CD4-positive, alpha-beta T cell treated with Interleukin-15 for 1 hour (primary cell): ENCODE measurements at regions not wholly inside any gene's neighbourhood (a gene's known extent, or its start where the extent isn't known, plus 50 kb on each side); places are given as distances from the start of the nearest gene placed in this dataset.

Experiments used
- DNase-seq: peaks from one replicate; pipeline ENCODE4 v3.0.0-alpha.2; 2020

DNA sequence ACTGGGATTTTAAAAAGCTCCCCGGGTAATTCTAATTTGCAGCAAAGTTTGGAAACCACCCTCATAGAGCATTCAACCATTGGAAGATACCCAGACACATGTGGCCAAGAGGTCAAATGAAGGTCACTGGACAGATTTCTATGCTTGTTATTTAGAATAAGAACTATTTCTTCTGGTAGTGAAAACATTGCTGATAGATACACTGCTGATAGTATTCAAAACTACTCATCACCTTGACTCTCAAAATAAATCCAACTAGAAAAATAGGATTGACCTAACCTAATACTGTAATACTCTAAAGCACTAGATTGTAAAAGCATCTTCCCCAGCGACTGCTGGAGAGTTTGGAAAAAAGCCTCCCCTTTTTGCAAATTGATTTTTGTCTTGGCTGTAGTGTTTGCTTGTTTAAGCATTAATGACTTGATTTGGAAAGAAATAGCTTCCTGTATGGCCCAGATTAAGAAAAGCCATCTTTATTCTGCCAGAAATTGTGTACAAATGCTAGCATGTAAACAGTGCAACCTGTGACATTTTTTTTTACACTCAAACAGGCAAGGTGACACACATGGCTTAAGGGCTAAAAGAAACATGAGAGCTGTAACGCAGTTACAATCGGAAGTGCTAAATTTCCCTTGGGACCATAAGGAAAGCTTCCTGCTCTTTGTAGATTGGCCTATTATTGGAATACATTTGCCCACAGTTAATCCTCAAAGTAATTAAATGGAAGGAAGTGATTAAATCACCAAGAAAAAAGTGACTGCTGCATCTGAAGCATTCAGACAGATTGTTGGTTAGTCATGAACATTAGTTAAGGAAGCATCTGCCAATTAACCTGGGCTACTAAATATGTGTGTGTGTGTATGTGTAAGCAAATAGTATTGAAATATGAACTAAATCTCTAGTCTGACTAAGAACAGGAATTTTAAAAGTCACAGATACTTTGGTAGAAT, 356.5 kb upstream of the ATP2B1 start:
- DNase-seq, result no peak

DNA sequence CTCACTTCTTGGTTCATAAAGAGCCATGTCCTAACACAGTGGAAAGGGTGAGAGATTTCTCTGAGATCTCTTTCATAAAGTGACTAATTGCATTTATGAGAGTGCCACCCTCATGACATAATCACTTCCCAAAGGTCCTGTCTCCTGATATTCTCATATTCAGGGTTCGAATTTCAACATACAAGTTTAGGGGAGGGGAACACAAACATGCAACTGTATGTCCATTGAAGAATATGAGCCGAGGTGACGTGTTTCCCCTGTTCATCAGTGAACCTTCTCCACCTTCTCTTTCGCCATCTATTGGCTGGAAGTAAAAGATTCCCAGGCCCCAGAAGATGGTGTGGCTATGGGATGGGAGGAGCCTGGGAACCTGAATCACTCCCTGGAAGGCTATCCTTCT, 354.2 kb upstream of the ATP2B1 start:
- no peak for DNase-seq

DNA sequence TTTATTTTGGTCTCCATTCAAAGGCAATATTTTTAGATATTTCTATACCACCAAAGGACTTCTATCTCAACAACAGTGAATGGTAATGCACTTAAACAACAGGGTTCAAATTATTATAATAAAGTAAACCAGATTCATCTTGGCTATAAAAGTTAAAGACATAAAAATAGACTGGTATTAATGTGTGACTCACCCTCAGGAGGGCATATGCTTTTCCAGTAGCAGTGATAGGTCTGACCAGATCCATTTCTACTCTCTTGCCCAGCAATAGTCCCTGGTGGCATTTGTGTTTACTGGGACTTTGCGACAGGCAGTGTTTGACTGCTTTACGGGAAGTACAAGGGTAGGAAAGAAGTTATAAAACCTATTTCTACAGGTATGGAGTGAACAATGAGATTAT, 353.2 kb upstream of the ATP2B1 start:
- DNase-seq, result no peak

DNA sequence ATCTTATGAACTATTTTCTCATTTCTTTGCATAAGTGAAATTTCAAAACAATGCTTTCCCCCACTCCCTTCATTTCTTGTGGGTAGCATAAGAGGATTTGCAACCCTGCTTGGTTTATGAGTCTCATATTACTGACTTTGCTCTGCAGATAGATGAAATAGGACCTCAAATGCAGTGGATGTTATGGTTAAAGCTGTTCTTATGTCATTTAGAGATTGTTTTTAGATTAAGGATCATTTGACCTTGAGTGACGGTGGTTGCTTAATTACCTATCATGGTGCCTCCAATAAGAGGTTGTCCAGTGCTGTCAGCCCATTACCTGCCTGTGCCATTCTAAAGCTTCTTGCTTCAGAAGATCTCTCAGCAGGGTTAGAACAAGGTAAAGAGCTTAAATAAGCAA, 351.4 kb upstream of the ATP2B1 start:
- DNase-seq, result no peak

DNA sequence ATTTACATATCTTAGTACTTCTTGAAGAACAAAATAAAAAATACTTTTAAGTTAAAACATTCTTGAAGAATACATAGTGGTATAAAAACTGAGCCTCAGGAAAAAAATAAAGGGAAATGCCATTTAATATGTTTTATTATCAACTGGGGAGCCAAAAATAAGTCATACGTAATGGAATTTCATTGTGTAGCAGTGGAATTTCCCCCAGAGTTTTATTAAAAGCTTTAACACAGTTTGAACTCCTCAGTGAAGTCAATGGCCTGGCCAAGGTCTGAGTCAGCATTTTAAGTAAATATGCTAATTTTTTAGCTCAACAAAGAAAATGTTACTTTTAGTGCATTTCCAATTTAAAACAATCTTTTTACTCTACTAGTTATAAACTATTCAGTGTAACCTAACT, 350.1 kb upstream of the ATP2B1 start:
- no peak for DNase-seq

DNA sequence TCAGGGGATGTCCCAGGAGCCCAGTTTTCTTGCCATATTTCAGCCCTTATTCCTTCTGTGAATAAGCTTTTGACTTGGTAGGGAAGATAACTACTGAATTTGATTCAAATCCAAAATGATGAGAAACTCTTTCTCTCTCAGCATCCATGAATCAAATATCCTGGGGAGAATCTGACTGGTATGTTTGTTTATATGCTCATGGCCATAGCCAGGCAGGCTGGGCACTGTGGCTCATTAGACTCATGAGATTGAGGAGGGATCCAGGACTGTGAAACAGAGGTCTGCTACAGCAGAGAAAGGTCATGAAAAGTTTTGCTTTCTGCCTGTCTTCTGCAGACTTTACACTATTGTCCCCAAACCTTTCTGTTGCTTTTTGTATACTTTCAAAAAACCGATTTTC, 346.4 kb upstream of the ATP2B1 start:
- no peak for DNase-seq

DNA sequence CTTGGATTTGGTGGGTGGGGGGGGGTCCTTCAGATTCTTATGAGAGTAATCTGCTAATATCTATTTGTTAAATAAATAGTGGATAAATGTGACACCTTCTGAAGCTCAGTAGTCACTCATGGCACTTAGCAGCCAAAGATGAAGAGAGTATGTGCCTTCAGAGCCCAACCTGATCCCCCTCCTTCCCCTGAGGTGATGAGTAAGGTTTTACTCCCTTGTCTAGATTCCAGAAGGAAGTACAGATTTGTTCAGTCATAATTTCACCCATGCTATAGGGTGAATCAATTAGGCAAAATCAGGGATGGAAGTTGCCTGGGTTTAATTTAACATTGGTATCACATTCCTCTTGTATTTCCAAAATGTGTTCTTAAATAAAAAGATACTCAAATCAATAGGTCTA, 340.3 kb upstream of the ATP2B1 start:
- DNase-seq, result no peak

DNA sequence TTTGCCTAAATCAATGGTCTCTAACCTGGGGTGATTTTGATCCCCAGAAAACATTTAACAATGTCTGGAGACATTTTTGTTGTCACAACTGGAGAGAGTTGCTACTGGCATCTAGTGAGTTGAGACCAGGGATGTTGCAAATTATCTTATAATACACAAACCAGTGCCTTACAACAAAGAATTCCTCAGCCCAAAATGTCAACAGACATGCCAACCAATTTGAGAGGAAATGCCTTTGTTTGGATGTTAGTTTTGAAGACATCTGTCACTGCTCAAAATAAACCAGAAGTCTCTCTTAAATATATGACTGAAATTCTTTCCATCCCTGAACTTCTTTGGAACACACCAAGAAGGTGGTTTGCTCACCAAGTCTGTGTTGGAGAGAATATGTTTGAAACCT, 336.9 kb upstream of the ATP2B1 start:
- no peak for DNase-seq

DNA sequence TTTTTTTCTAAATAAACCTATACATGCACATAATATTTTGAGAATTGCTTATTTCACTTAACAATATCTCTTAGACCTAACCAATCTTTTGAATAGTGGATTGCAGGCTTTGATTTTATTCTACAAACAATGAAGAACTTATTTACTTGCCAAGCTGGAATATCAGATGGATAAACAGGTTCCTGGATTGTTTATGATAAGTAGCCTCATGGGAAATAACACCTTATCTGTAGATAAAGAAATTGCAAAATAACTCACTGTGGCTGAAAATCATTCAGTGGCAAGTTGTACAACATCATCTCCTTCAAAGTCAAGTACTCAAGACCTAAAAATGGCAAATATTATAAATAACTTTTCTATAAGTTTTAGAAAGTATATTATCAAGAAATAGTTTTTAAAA, 335.4 kb upstream of the ATP2B1 start:
- DNase-seq, result no peak

DNA sequence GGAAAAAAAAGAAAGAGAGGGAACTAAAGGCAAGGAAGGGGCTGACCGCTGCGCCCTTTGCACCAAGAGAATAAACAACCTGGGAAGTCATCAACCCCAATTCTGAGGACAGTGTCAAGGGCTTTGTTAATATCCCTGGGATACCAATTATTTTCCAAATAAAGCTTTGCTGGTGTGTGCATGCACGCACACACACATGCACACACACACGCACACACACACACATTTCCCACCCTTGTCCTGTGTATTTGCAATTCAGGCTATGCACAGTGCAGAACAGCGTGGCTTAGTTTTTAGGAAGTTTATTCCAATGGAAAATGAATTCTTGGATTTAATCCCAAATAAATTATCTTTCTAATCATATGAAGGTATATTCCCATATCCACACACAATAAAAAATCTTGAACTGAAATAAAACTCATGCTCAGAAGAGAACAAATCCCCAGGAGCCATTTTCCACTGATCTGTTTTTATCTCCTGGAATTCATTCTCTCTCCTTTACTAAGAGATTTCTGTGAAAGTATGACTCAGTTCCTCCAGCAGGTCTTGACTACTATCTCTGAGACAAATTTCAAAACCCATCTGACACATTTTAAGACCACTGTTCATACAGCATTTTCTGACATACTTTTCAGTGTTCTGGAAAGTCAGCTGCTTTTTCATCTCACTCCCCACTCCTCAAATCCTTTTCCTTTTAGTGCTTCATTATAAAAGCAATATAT, 334.4 kb upstream of the ATP2B1 start:
- DNase-seq, result no peak

DNA sequence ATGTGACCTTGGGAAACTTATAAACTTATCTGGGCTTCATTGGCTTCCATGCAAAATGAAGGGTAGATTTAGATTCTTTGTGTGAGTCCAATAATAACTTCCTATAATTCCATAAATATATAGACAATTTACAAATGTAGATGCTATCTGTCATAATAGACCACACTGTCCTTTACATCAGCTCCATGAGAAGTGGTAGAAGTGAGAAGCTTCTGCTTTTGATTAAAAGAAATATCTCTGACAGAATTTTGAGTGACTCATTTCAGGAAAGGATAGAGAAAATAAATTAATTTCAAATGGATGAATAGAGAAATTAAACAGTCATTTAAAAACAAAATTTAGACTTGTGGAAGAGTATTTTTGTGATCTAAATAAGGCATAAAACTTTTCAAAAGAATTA, 329.7 kb upstream of the ATP2B1 start:
- no peak for DNase-seq

DNA sequence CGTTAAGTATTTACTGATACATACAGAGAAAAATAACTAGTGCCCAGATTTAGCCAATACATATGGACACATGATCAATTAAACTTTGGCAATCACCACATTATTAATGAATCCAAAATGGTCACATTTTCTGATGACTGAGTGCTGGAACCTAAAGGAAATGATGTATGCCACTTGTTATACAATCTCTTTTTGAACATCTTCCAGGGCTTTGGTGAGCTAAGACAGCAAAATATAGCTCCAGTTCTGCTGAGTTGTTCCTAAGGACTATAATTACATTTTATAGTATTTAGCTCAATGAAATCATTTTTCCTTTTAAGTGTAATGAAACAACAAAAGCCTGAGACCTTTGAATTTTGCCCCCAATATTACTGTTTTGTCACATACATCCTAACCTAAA, 329.1 kb upstream of the ATP2B1 start:
- DNase-seq, result no peak

DNA sequence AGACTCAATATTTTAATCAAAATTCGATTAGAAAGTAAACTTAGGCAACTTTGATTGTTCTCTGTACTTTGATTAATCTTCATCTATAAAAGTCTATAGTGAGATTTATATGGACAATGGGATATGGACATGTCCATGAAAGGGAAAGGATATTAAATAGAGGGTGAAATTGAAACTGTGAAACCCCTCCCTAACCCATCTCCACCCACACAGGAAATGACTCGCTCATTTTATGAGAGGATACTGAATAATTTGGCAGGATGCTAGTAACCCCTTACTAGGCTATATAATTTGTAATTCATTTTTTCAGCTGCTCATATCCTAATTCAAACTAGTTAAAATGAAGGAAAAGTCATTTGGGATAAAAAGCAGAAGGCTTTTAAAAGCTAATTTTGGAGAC, 328.0 kb upstream of the ATP2B1 start:
- DNase-seq, result no peak

DNA sequence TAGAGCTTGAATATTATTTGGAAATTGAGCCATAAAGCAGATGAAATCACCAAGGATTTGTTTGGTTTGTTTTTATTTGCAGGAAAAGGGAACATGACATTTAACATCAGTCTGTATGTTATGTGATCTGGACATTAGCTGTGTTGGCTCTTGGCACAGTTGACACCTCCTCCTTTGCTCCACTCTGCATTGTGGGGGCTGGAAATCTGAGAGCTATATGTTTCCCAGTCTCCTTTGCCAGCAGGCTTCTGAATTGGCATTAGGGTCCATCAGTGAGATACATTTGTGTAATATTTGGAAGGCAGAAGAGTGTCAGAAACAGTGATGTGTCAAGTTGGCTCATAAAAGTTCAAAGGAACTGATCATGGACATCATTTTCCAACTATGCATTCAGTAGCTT, 322.1 kb upstream of the ATP2B1 start:
- no peak for DNase-seq

DNA sequence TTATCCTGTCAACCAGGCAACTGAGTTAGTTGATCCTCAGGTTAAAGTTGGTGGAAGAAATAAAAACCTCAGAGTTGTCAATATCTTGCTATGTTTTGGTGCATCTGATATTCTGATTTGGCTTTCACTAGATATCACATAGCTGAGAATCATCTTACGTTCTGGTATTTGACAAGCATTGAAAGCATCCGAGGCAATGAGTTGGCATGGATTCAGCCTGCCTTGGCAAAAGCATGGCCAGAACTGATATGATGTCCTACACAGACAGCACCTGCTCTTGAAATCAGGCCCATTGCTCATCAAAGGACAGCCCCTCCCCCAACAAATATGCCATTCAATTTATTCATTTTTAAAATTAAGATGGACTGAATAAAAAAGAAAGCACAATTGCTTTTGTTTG, 320.7 kb upstream of the ATP2B1 start:
- no peak for DNase-seq

DNA sequence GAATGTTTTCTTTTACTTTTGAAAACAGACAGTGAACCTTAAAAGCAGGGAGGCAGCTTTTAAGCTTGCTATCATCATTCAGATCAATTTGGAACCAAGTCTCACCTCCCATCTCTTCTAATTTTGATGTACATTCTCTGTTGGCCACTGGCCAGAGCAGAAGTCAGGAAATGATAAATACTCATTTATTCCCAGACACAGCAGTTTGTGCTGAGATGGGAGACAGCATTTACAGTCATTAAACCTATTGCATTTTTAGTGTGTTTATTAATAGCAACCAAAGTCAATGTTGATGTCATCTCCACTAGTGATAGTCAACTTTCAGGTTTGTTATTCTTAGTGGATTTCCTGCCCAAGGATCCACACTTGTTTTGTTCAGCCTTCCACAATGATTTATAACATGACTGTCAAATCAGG, 320.0 kb upstream of the ATP2B1 start:
- DNase-seq, result no peak

DNA sequence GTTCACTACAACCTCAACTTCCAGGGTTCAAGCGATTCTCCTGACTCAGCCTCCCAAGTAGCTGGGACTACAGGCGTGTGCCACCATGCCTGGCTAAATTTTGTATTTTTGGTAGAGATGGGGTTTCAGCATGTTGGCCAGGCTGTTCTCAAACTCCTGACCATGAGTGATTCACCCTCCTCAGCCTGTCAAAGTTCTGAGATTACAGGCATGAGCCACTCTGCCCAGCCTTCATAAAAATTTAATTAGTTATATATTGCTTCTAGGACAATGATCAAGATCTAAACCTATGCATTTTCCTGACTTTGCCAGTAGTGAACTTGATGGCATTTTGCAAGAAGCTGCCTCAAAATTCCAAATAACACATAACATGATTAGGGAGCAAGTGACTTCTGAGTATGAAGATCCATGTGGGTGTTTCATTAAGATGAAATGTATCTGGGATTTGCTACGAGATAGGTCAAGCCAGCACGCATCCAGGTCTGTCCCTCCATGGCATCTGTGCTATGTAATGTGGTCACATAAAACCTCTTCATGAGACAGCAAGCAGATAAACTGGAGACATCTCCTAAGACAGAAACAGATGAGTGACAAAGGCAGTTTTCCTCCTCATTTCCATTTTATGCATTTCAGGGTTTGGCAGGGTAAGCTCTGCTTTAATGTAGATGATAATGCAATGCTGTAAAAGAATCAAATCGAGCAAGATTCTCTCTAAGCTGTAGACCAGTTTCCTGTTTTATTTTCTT, 319.4 kb upstream of the ATP2B1 start:
- no peak for DNase-seq

DNA sequence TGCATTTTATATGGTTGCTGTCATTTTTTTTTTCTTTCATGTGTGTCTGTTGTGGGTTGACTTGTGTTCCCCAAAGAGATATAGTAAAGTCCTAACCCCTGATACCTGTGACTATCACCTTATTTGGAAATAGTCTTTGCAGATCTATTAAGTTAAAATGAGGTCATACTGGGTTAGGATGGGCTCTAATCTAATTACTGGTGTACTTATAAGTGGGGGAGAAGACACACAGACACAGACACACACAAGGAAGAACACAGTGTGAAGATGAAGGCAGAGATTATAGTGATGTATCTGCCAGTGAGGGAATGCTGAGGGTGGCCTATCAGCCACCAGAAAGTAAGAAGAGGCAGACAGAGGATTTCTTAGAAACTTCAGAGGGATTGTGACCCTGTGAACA, 318.4 kb upstream of the ATP2B1 start:
- no peak for DNase-seq

DNA sequence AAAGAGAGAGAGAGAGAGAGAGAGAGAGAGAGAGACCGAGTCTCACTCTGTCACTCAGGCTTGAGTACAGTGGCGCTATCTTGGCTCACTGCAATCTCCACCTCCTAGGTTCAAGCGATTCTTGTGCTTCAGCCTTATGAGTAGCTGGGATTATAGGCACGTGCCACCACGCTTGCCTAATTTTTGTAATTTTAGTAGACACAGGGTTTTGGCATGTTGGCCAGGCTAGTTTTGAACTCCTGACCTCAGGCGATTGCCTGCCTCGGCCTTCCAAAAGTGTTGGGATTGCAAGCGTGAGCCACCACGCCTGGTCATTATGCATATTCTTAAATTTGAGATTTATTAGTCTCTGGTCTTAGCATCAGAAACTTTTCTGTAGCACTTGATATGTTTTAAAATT, 317.9 kb upstream of the ATP2B1 start:
- DNase-seq, result no peak

DNA sequence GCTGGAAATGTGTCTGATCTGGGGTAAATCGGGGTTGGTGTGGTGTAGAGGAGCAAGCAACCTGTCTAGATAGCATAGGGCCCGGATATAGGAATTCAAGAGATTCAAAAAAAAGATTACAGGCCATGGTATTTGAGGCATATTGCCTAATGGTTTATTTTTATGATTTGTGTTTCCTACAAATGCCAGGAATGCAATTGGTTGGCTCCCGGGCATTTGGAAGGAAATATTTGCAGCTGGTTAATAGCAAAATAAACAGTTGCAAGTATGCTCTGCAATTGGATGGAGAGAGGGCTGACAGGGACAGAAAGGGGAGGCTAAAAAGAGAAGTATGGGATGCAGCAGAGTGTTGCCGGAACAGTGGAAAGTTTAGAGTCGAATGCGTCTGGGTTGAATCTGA, 315.6 kb upstream of the ATP2B1 start:
- no peak for DNase-seq

DNA sequence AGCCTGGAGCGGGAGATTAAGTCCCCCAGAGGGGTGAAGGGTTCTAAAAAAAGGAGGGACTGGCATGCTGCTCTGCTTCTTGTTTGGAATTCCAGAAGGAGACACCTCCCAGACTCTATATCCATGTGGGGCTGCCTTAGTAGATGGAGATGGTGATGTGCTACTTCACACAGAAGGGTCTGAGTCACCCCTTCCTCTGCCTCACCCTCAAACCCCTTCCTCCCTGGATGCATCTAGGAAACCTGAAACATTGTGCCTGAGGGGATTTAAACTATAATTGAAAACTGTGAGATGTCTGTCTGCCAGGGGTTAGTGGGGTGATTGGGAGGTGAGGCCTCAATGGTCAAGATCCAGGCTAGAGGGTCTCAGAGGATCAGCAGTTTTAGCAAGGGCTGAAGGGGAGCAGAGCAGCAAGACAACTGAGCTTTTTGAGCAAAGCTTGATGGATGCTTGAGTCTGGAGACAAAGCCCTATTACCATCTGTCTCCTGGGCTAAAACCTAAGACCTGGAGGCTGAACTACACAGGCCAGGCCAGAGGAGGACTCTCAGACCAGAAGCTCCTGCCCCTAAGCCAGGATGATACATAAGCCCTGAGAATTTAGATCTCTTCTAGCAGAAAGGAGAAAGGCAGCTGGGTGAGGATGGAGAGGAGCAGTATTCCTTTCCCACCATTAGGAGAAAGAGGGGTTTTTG, 314.7 kb upstream of the ATP2B1 start:
- DNase-seq, result no peak

DNA sequence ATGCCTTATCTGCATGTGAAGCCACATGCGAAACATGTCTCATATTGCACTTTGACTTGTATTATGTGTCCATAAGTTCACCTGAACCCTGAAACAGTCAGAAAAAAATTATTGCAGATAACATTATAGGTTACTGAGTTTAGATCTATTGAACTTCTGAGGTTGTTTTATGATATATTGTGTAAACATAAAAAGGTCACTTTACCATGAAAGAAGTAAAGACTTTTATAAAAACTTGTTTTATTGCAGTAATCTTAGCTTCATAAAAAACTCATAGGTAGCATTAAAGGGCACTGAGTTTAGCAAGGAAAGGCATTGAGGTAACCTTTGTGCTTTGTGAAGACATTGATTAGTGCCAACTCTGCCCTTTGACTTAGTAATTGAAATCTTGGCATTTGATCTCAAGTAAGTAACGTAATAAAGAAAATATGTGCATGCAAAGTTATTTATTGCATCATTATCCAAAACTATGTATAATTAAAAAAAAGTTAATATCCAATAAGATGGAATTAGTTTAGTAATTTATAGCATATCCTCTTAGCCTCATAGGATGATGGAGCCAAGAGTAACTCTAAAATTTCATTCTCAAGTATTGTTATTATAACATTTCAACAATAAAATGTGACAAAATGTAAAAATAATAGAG, 313.3 kb upstream of the ATP2B1 start:
- DNase-seq, result no peak

DNA sequence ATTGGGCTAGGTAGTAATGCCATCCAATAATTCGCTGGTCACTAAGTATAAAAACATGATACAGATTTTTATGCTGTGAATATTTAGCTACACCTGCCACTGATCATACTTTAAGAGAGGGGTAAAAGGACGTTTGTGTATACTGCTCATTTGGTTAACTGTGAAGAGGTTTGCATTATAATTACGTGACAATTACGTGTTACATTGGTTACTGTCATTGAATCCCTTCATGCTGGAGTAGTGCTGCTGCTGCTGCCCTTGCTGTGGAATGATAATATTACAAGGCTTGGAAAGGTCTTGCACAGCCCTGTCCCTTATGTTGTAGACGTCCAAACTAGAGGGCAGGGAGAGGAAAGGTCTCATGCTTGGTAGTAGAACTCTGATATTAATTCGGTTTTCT, 312.2 kb upstream of the ATP2B1 start:
- DNase-seq, result no peak
